GM21737 (cell line): ENCODE measurements at regions not wholly inside any gene's neighbourhood (a gene's known extent, or its start where the extent isn't known, plus 50 kb on each side); places are given as distances from the start of the nearest gene placed in this dataset.
A peak's percentile ranks its signal among the peaks of the same experiment; 100 is the strongest.
"Not testable (repeated sequence)": the region's sequence is repeated elsewhere in the genome, so short reads cannot be mapped to it uniquely, and the experiment has no call there.

Experiments used
- ATAC-seq: cut with Tn5 transposase; IDR thresholded peaks from one replicate; pipeline ENCODE4 v1.9.1; 2021; ENCODE audit warnings: mild to moderate bottlenecking, moderate library complexity; ENCODE audit not compliant: unreplicated experiment

DNA sequence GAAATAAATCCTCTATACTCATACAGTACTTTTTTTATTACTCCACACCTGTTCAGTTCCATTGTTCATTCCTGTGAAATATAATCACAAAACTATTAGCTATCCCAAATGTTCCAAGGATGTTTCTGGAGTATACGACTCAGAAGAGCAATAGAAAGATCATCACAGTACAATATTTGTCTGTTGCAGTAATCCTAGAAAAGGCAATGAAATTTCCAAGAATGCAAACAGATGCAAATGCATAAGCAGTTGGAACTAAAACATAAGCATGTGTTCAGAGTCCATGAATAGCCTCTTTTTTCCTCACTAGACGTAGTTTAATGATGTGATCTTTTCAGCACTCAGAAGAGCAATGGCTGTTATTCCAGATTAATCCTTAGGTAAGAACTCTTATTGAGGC, 55.2 kb downstream of the RTL3 start:
- no peak for ATAC-seq

DNA sequence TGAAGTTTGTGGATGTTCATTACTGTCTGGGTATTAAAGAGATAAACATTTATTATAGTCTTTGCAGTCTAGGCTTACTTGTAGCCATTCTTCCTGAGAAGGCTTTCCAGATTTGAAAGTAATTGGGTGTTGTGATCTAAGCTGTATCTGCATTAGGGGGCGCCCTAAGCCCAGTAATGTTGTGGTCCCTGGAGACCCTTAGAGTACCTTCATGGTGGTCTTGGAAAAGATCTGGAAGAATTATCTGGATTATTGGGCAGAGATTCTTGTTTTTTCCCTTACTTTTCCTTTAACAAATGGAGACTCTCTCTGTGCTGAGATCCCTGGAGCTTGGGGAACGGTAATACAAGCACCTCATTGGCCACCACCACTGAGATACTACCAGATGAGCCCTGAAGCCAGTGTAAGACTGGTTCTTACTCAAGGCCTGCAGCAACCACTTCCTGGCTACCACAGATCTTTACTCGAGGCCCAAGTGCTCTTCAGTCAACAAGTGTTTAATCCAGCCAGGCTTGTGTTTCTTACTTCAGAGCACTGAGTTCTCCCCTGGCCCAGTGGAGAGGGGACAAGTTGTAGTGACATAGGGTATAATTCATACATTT, 63.1 kb downstream of the RTL3 start:
- ATAC-seq: no peak

DNA sequence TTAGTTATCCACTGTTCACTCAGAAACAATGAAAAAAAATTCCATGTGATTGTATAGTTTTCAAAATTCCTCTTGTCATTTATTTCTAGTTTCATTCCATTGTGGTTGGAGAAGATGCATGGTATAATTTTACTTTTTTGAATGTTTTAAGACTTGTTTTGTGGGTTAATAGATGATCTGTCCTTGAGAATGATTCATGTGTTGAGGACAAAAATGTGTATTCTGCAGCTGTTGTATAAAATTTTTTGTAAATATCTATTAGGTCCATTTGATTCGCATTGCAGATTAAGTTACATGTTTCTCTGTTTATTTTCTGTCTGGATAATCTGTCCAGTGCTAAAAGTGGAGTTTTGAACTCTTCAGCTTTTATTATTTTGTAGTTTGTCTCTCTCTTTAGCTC, 65.4 kb downstream of the RTL3 start:
- ATAC-seq: no peak

DNA sequence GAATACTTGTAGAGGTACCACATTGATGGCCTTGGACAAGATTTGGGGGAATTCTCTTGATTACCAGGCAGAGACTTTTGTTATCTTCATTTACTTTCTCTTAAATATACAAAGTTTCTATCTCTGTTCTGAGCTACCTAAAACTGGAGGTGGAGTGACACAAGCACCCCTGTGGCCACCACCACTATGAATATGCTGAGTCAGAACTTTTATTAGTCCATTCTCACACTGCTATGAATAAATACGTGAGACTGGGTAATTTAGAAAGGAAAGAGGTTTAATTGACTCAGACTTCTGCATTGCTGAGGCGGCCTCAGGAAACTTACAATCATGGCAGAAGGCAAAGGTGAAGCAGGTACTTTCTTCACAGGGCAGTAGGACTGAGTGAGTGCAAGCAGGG, 67.1 kb downstream of the RTL3 start:
- no peak for ATAC-seq

DNA sequence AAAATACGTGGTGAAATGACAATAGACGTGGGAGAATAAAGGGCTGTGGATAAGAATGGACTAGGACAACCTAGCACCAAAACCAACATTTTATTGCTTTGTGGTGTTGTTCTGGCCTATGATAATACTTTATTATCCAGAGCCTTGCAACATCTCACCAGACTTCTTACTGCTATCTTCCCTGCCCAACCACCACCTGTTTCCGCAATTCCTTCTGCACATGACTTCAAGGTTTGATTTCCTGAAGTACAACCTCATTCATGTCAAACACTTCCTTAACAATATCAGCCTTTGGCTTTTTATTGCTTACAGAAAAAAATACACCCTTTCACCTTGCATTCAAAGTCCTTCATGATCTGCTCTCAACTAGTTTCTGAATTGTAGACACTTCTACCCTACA, 84.8 kb downstream of the RTL3 start:
- no peak for ATAC-seq

DNA sequence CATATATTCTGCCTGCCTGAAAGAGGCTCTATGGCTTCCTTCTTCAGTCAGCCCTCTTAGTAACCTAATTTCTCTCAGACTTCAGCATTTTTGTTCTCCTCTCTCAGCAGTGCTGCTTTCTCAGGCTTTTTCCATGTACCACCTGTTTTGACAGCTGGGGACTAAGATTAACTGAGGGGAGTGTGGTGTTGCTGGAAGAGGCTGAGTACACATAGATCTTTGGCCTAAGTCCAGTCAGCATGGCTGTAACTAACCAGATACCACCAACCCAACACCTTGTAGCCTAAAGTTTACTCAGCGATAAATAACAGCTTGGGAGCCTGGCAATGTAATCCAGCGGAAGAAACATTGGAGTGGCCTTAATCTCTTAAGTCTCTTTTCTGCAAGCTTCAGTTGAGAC, 85.5 kb downstream of the RTL3 start:
- ATAC-seq: no peak

DNA sequence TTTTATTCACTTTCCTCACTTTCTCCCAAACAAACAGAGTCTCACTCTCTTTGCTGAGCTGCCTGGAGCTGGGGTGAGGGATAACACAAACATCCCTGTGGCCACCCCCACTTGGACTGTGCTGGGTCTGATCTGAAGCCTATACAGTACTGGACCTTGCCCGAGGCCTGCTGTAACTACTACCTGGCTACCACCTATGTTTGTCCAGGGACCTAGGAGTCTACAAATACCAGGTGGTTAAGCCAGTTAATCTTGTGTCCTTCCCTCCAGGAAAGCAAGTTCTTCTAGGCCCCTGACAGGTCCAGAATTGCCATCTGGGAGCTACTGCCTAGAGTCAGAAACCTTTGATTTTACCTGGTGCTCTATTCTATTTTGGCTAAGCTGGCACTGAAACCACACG, 87.3 kb downstream of the RTL3 start:
- no peak for ATAC-seq

DNA sequence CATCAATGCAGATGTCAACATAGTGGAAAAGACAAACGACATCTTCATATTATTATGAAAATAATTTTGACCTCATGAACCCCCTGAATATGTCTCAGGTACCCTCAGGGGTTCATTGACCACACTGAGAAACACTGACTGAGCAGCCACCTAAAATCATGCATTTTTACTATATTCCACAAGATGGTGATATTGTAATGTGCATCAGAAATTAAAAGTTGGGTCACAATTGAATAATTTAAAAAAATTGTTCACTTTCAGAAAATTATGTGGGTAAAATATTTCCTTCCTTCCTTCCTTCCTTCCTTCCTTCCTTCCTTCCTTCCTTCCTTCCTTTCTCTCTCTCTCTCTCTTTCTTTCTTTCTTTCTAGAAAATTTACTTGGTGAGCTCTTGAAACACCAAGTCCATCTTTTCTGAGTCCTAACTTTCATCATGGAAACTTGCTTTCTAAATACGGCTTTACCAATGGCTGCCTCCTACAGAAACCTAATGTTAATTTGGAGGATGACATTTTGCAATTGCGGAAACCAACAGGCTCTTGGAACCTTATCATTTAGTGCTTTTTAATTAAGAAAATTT, 103.6 kb downstream of the RTL3 start:
- no peak for ATAC-seq

DNA sequence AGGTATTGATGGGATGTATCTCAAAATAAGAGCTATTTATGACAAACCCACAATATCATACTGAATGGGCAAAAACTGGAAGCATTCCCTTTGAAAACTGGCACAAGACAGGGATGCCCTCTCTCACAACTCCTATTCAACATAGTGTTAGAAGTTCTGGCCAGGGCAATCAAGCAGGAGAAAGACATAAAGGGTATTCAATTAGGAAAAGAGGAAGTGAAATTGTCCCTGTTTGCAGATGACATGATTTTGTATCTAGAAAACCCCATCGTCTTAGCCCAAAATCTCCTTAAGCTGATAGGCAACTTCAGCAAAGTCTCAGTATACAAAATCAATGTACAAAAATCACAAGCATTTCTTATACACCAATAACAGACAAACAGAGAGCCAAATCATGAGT, 106.5 kb downstream of the RTL3 start:
- not testable (repeated sequence) for ATAC-seq

DNA sequence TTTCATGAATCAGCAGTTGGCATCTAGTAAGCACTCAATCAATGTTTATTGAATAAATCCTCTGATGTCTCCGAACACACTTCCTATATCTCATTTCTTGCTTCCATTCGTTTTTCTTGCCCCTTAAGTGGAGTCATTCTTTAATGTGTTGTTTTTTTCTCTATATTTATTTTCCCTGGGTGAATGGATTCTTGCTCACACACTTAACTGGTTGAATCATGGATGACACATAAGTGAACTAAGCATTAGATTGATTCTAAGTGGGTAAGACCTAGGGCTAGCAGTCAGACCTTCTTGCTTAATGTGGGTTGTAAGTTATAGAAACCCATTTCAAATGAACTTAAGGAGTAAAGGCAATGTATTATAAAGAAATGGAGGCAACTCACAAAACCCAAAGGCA, 111.1 kb downstream of the RTL3 start:
- ATAC-seq: no peak

DNA sequence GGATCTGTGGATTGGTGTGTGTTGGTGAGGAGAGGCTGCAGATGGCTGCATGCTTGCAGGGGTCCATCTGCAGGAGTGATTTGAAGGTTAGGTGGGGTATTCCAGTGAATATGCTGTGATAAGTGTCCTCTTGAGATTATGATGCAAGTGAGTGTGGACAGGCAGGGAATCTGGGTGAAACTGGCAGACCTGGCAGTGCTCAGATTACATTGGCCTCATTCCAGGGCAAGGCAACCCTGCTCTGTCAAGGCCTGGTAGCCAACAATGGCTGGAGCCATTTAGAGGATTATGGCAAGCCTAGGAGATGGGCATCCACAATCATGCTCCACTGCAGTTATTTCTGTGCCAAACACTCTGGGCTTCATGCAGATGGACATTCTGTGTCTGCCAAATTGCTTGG, 113.9 kb downstream of the RTL3 start:
- ATAC-seq: no peak

DNA sequence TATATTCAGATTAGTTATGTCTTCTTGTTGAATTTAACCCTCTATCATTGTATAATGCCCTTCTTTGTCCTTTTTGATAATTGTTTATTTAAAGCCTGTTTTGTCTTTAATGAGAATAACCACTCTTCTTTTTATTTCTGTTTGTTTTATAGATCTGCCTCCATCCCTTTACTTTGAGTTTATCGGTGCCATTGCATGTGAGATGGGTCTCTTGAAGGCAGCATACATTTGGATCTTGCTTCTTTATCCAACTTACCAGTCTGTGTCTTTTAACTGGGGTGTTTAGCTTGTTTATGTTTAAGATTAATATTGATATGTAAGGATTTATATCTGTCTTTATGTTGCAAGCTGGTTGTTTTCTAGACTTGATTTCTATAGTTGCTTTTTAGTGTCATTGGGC, 115.8 kb downstream of the RTL3 start:
- ATAC-seq: no peak

DNA sequence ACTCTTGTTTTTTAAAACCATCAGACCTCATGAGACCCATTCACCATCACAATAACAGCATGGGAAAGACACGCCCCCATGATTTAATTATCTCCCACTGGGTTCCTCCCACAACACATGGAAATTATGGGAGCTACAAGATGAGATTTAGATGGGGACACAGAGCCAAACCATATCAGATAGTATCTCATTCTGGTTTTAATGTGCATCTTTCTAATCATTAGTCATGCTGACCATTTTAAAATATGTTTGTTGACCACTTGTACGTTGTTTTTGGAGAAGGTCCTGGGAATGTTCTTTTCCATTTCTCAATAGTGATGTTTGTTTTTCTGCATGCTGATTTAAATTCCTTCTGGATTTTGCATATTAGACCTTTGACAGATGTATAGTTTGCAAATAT, 119.0 kb downstream of the RTL3 start:
- no peak for ATAC-seq

DNA sequence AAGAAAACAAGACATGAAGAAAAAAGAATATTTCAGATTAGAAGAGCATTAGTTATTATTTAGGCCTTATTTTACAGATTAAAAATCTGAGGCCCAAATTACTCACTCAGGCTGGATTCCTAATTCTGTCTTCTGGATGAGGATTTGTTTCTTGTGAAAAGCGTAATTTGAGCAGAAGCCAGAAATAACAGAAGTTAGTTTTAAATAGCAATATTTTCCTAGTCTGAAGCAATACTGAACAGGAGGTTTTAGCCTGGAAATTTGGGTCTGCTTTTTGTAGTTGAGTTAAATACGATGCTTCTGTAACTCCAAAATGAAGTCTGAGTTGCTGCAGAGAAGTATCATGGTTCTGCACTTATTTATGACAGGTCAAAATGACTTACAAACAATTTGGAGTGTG, 124.9 kb downstream of the RTL3 start:
- ATAC-seq: no peak

DNA sequence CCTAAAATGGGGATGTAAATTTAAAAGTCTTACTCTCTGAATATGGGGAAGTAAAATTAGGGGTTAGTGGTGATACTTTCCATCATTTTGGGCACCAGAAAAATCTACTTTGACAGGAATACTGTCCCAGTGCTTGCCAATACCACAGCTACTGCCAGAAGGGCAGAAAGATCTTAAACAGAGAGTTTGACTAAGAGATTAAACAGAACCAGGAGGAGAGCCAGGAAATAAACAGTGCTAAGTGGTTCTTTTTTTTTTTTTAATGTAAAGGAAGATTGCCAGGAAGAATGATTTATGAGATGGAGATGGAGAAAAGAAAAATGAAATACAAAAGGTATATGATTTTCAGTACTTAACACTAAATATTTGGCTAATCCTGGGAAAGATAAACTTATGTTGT, 126.8 kb downstream of the RTL3 start:
- ATAC-seq: no peak

DNA sequence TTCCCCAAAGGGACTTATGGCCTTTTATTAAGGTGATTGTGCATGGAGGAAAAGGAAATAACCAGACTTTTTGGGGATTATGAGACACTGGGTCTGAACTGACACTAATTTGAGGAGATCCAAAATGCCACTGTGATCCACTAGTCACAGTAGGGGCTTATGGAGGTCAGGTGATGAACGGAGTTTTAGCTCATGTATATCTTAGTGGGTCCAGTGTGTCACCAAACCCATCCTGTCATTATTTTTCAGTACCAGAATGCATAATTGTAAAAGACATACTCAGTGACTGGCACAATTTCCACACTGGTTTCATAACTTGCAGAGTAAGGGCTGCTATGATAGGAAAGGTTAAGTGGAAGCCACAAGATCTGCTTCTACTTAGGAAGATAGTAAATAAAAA, 131.3 kb downstream of the RTL3 start:
- no peak for ATAC-seq

DNA sequence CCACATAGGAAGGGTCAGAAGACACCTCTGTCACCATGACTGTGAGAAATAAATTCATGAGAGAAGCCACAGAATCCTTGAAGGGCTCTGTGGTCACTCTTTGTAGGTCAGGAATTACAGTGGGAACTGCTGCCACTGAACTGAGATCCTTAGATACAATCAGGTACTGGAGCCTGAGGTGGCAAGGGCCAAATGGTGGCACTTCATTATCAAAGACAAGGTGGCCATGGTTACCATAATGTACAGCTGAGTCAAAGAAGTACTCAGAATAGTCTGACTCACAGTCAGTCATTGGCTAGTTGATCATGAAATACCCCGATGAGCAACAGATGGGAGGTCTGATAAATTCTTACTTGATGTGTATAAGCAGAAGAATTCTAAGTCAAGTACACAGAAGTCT, 131.9 kb downstream of the RTL3 start:
- ATAC-seq: no peak

DNA sequence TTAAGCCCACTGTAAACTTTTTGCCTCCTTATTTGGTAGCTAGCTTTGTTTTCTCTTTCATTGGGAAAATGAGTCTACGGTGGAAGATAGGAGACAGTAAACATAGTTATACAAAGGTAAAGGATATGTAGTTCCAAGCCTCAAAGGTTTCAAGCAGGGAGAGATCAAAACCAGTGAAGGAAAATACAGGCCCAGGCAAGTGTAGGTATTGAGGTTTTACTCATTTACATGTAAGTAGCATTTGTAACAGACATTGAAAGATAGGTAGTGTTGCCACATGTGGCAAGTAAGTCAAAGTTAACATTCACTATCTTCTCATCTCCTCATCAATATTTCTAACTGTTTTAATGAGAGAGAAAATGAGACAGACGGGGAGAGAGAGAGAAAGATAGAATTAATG, 136.5 kb downstream of the RTL3 start:
- no peak for ATAC-seq

DNA sequence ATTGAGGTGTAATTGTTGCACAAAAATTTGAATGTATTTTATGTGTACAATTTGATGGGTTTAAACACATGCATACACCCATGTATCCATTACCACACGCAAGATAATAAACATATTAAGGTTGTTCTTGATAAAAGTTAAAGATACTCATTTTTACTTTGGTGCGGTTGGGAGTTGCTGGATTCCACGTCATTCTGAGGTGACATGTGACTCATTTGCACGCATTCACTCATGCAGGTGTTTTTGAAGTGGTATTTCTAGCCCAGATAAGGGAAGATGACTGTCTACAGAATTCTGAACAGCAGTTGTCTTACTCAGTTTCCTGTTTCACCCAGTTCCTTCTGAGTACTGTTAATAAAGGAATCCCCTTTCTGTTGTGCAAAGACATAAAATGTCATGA, 142.0 kb downstream of the RTL3 start:
- ATAC-seq: peak; percentile 80

DNA sequence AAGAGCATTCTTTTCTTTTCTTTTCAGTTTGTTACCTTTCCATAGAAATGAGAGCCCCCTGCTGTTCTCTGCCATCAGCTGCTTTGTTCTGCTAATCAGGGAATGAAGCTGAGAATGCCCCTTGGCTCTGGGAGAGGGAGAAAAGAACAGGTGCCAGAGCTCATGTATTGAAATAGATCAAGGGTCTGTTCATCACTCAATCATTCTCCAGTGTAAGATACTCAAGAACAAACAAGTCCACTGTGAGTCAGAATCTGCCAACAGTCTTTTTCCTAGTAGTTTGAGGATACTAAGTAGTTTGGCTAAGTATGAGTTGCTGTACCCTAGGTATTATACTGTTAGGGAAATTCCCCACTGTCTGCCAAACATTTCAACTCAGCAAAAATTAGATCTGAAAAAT, 144.3 kb downstream of the RTL3 start:
- ATAC-seq: no peak

DNA sequence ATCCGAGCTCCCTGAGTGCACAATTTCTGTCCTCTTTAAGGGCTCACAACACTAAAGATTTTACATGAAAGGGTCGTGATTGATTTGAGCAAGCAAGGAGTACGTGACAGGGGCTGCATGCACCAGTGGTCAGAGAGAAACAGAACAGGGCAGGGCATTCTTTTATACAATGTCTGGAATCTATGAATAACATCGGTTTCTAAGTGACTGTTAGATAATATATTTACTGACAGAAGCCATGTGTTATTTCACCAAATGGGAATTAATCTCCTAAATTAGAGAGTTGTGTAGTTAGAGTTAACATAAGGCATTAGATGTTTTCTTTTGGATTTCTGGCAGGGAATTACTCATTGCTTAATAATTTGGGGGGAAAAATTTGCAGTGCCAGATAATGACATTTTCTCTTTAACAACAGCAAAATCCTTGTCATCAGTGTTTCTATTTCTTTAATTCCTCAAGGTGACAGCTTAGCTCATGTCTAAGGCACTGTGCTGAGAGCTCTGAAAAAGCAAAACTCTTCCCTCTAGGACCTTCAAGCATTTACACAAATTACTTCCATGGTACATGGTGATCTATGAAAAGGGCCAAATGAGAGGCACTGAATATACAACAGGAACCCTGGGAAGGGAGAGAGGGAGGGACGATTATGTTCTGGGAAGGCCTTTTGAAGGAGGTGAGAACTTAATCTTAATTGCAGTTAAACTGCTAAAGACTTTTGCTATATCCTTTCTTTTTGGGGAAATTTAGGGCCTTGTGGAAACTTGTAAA, 145.0 kb downstream of the RTL3 start:
- ATAC-seq: no peak

DNA sequence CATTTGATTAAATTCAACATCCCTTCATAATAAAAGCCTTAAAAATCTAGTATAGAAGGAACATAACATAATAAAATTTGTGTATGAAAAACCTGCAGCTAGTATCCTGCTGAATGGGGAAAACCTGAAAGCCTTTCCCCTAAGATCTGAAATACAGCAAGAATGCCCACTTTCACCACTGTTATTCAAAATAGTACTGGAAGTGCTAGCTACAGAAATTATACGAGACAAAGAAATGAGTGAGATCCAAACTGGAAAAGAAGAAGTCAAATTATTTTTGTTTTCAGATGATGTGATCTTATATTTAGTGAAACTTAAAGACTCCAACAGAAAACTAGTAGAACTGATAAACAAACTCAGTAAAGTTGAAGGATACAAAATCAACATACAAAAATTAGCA, 152.9 kb downstream of the RTL3 start:
- ATAC-seq: no peak

DNA sequence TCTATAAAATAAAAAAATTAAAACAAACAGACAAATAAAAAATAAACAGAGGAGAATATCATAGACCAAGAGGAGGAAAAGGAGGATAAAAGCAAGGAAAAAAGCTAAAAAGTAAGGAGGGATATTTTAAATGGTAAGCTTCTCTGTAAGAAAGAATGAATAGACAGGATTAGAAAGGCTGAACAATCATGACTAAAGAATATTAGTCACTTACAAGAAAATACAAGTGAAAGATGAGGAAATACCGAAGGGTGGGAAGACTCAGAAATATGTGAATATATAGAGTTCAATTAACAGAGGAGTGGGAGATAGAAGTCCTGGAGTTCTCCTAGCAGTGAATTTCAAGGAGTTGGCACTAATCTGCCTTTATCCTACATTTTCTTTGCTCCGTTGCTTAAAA, 162.6 kb downstream of the RTL3 start:
- no peak for ATAC-seq
